HCT116 (cell line): ENCODE measurements at regions not wholly inside any gene's neighbourhood (a gene's known extent, or its start where the extent isn't known, plus 50 kb on each side); places are given as distances from the start of the nearest gene placed in this dataset.
"Not testable (repeated sequence)": the region's sequence is repeated elsewhere in the genome, so short reads cannot be mapped to it uniquely, and the experiment has no call there.

ENCODE experiments used
- ATAC-seq: fragments of 200-7000 bp; cut with Tn5 transposase; 2 replicates; pipeline ENCODE4 v1.9.1; 2020; ENCODE audit warnings: mild to moderate bottlenecking, moderate library complexity
- BruUV-seq: library from RNA; stranded (reverse); fragments of 400-500 nt; replicated peaks from 2 replicates; lab custom pipeline; 2021; lab: Mats Ljungman, UMichigan
- CTCF ChIA-PET: fragments of 300-600 bp; sonication (Branson Sonifier 250); formaldehyde crosslinking; loops from one replicate; lab custom pipeline; 2021; ENCODE audit warnings: antibody characterized with exemption; lab: Charles Lee
- POLR2A ChIA-PET: fragments of 300-600, 350-600 bp; sonication (Branson Sonifier 250); formaldehyde crosslinking; loops from one replicate; lab custom pipeline; 2021; ENCODE audit warnings: antibody characterized with exemption; lab: Charles Lee
- RAD21 ChIA-PET, 2 experiments: fragments of 300-600 bp; sonication (Branson Sonifier 250); formaldehyde crosslinking; loops; one replicate each; lab custom pipeline; 2023; ENCODE audit warnings: low total read pairs in 2 of 2; ENCODE audit not compliant: uncharacterized antibody in 2 of 2, unreplicated experiment in 2 of 2, low non-redundant PET in 1 of 2; lab: Charles Lee
- DNase-seq: peaks from one replicate; pipeline ENCODE4 v3.0.0-alpha.2; 2010; ENCODE audit warnings: low read depth, low spot score
- H2AFZ ChIP-seq: fragments of 200-600 bp; shearing (Covaris generic), sonication (generic); 2 replicates; pipeline ENCODE4 v1.6.1; 2017; ENCODE audit warnings: low read depth, mixed run types, mixed read lengths, antibody characterized with exemption, low read length; ENCODE audit not compliant: poor library complexity, severe bottlenecking
- H3K27ac ChIP-seq: 2 replicates; pipeline ENCODE4 v1.5.1; 2012; ENCODE audit warnings: low read depth, low read length
- H3K27me3 ChIP-seq: fragments of 200-600 bp; sonication (generic); 2 replicates; pipeline ENCODE4 v1.6.1; 2016; ENCODE audit warnings: mixed run types, low read length, mixed read lengths; ENCODE audit not compliant: insufficient read depth
- H3K36me3 ChIP-seq, 2 experiments: fragments of 200-500 bp in 1 of 2; fragments of 200-600 bp in 1 of 2; sonication (Bioruptor generic) in 1 of 2; sonication (generic) in 1 of 2; 2 replicates each; pipeline versions ENCODE4 v1.5.1 to v1.6.1; 2014 to 2016; ENCODE audit warnings: low read length in 2 of 2, inconsistent platforms in 1 of 2, mixed read lengths in 1 of 2, mixed run types in 1 of 2; ENCODE audit not compliant: insufficient read depth in 2 of 2, control insufficient read depth in 1 of 2
- H3K4me1 ChIP-seq, 2 experiments: fragments of 200-600 bp in 1 of 2; sonication (generic) in 1 of 2; 2 replicates each; pipeline versions ENCODE4 v1.5.1 to v1.6.1; 2012 to 2017; ENCODE audit warnings: low read length in 2 of 2, inconsistent platforms in 1 of 2, mild to moderate bottlenecking in 1 of 2, mixed read lengths in 1 of 2, mixed run types in 1 of 2, moderate library complexity in 1 of 2; ENCODE audit not compliant: insufficient read depth in 2 of 2, control insufficient read depth in 1 of 2
- H3K4me2 ChIP-seq: fragments of 200-600 bp; sonication (generic); 2 replicates; pipeline ENCODE4 v1.6.1; 2017; ENCODE audit warnings: mixed run types, low read length, mixed read lengths
- H3K4me3 ChIP-seq, 2 experiments: fragments of 200-600 bp in 1 of 2; sonication (generic) in 1 of 2; replicated peaks in 1 of 2; 2 replicates each; pipeline ENCODE4 v1.5.1; 2011 to 2016; ENCODE audit warnings: low read length in 2 of 2, control low read depth in 1 of 2, low read depth in 1 of 2, mild to moderate bottlenecking in 1 of 2, mixed read lengths in 1 of 2, mixed run types in 1 of 2
- H3K79me2 ChIP-seq: fragments of 200-600 bp; sonication (generic); 2 replicates; pipeline ENCODE4 v1.6.1; 2017; ENCODE audit warnings: mild to moderate bottlenecking, mixed run types, low read length, moderate library complexity, mixed read lengths; ENCODE audit not compliant: insufficient read depth
- H3K9ac ChIP-seq: fragments of 200-600 bp; sonication (generic); 2 replicates; pipeline ENCODE4 v1.6.1; 2016; ENCODE audit warnings: low read length, mixed read lengths
- H3K9me2 ChIP-seq: fragments of 200-600 bp; sonication (generic), shearing (Covaris generic); 2 replicates; pipeline ENCODE4 v1.6.1; 2017; ENCODE audit warnings: mixed run types, mild to moderate bottlenecking, moderate library complexity; ENCODE audit not compliant: insufficient read depth
- H3K9me3 ChIP-seq, 2 experiments: fragments of 200-500 bp in 1 of 2; fragments of 200-600 bp in 1 of 2; sonication (Bioruptor generic) in 1 of 2; sonication (generic) in 1 of 2; 2 replicates each; pipeline ENCODE4 v1.6.1; 2014 to 2017; ENCODE audit warnings: low read length in 2 of 2, mixed read lengths in 2 of 2, inconsistent platforms in 1 of 2, low read depth in 1 of 2, mild to moderate bottlenecking in 1 of 2, mixed run types in 1 of 2, moderate library complexity in 1 of 2; ENCODE audit not compliant: control insufficient read depth in 1 of 2, insufficient read depth in 1 of 2
- H4K20me1 ChIP-seq: fragments of 200-600 bp; sonication (generic), shearing (Covaris generic); 2 replicates; pipeline ENCODE4 v1.6.1; 2017; ENCODE audit warnings: mixed run types, mild to moderate bottlenecking, moderate library complexity; ENCODE audit not compliant: insufficient read depth
- ELF1 ChIP-seq: IDR thresholded peaks from 2 replicates; pipeline ENCODE4 v1.6.1; 2012; ENCODE audit warnings: low read depth, borderline replicate concordance
- EZH2 ChIP-seq: fragments of 200-600 bp; sonication (generic); IDR thresholded peaks from 2 replicates; pipeline ENCODE4 v1.6.1; 2017; ENCODE audit warnings: antibody characterized with exemption, mixed run types
- POLR2AphosphoS5 ChIP-seq: IDR thresholded peaks from 2 replicates; pipeline ENCODE4 v1.6.1; 2011; ENCODE audit warnings: mild to moderate bottlenecking, low read depth, low read length, moderate library complexity
- REST ChIP-seq: IDR thresholded peaks from 2 replicates; pipeline ENCODE4 v1.6.1; 2012; ENCODE audit warnings: low read depth
- ZFX ChIP-seq: fragments of 450-650 bp; IDR thresholded peaks from 2 replicates; pipeline ENCODE4 v1.6.1; 2017
- intact Hi-C: fragments of 100-400 bp; cut with micrococcal nuclease; formaldehyde crosslinking; loops from 2 replicates; pipeline ENCODE4 v1.10.0; 2022
- TF ChIP-seq, protein P1 (sequence below): IDR thresholded peaks from 2 replicates; pipeline ENCODE4 v1.6.1; 2012

DNA sequence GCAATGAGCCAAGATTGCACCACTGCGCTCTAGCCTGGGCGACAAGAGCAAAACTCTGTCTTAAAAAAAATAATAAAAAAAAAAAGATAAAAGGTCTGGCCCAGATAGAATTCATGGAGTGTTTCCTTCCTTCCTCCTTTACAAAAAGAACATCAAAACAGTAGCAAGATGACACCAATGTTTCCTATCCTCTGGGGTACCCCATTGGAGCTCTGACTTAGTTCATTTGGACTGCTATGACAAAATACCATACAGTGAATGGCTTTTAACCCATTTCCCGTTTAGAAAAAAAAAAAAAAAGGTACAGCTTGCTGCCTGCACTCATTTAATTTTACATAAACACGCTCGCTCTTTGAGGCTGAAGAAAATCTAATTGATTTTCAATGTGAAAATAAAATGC lies 89.9 kb upstream of the PRKX start (continued):
- TF ChIP-seq REST (no peak), ELF1 (no peak), POLR2AphosphoS5 (no peak), EZH2 (no peak), ZFX (no peak)
- TF ChIP-seq, protein P1, sequence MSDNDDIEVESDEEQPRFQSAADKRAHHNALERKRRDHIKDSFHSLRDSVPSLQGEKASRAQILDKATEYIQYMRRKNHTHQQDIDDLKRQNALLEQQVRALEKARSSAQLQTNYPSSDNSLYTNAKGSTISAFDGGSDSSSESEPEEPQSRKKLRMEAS, result no peak

- H3K4me1 ChIP-seq, H3K27me3 ChIP-seq, POLR2A ChIA-PET, DNase-seq, H3K36me3 ChIP-seq, H3K4me2 ChIP-seq, H3K9ac ChIP-seq, H4K20me1 ChIP-seq, ATAC-seq, H3K4me3 ChIP-seq, CTCF ChIA-PET, RAD21 ChIA-PET, BruUV-seq, H3K9me2 ChIP-seq, H3K9me3 ChIP-seq, H2AFZ ChIP-seq, H3K79me2 ChIP-seq, H3K27ac ChIP-seq: not testable (repeated sequence)
- intact Hi-C loops, result loop anchor here (10.0 kb wide), 1 partner anchor 141 kb away; no protein-coding TSS in a partner anchor
Measured at GRCh38 chrX:3795411-3795810, 82.0 kb upstream of the PRKX start.
